Panc1 (cell line): ENCODE measurements at regions not wholly inside any gene's neighbourhood (a gene's known extent, or its start where the extent isn't known, plus 50 kb on each side); places are given as distances from the start of the nearest gene placed in this dataset.

Experiments used
- ATAC-seq: fragments of 200-7000 bp; cut with Tn5 transposase; 2 replicates; pipeline ENCODE4 v1.9.1; 2020; ENCODE audit warnings: mild to moderate bottlenecking, moderate library complexity
- BruUV-seq: library from RNA; stranded (reverse); fragments of 400-500 nt; replicated peaks from 2 replicates; lab custom pipeline; 2021; lab: Mats Ljungman, UMichigan
- CTCF ChIA-PET: fragments of 300-600 bp; sonication (Branson Sonifier 250); formaldehyde crosslinking; loops from one replicate; lab custom pipeline; 2022; ENCODE audit warnings: antibody characterized with exemption; lab: Charles Lee
- POLR2A ChIA-PET: fragments of 300-600 bp; sonication (Branson Sonifier 250); formaldehyde crosslinking; loops from one replicate; lab custom pipeline; 2022; ENCODE audit warnings: antibody characterized with exemption; lab: Charles Lee
- DNase-seq: peaks from one replicate; pipeline ENCODE4 v3.0.0-alpha.2; 2010; ENCODE audit warnings: low read depth, low spot score
- H3K27ac ChIP-seq: 2 replicates; pipeline ENCODE4 v1.5.1; 2011; ENCODE audit warnings: mild to moderate bottlenecking, low read length, inconsistent platforms
- H3K27me3 ChIP-seq: fragments of 200-500 bp; sonication (Bioruptor generic); 2 replicates; pipeline ENCODE4 v1.6.0; 2014; ENCODE audit warnings: low read length, inconsistent platforms; ENCODE audit not compliant: control insufficient read depth, insufficient read depth
- H3K36me3 ChIP-seq: fragments of 200-500 bp; sonication (Bioruptor generic); 2 replicates; pipeline ENCODE4 v1.5.1; 2014; ENCODE audit warnings: inconsistent platforms, mild to moderate bottlenecking, low read length, moderate library complexity; ENCODE audit not compliant: control insufficient read depth, insufficient read depth
- H3K4me1 ChIP-seq: 2 replicates; pipeline ENCODE4 v1.5.1; 2011; ENCODE audit warnings: inconsistent platforms, mild to moderate bottlenecking, low read length, moderate library complexity; ENCODE audit not compliant: control insufficient read depth, insufficient read depth
- H3K4me3 ChIP-seq, 2 experiments: 2 replicates each; pipeline ENCODE4 v1.5.1; 2011 to 2012; ENCODE audit warnings: low read depth in 2 of 2, low read length in 2 of 2, mild to moderate bottlenecking in 2 of 2, inconsistent platforms in 1 of 2, moderate library complexity in 1 of 2
- H3K9me3 ChIP-seq: fragments of 200-500 bp; sonication (Bioruptor generic); 2 replicates; pipeline ENCODE4 v1.5.1; 2014; ENCODE audit warnings: low read depth, mild to moderate bottlenecking, inconsistent platforms, low read length, moderate library complexity; ENCODE audit not compliant: control insufficient read depth, insufficient read depth
- POLR2AphosphoS5 ChIP-seq: IDR thresholded peaks from 2 replicates; pipeline ENCODE4 v1.6.1; 2012; ENCODE audit warnings: mild to moderate bottlenecking, low read depth, low read length, moderate library complexity
- SIN3A ChIP-seq: IDR thresholded peaks from 2 replicates; pipeline ENCODE4 v1.6.1; 2012; ENCODE audit warnings: low read depth, mild to moderate bottlenecking, low read length, moderate library complexity, borderline replicate concordance; ENCODE audit not compliant: insufficient read depth
- TCF7L2 ChIP-seq: IDR thresholded peaks from 2 replicates; pipeline ENCODE4 v1.6.1; 2011; ENCODE audit warnings: mild to moderate bottlenecking, low read depth, low read length, inconsistent platforms
- in situ Hi-C: cut with HindIII; loops from 2 replicates; pipeline ENCODE4 v1.10.0; 2016; ENCODE audit warnings: low sequenced_read_pairs, low pct_unique_long_range_greater_than_20kb
- intact Hi-C: fragments of 100-400 bp; cut with micrococcal nuclease; formaldehyde crosslinking; loops from one replicate; pipeline ENCODE4 v1.10.0; 2022; ENCODE audit not compliant: unreplicated experiment
- TF ChIP-seq, protein P1 (sequence below), 2 experiments: IDR thresholded peaks; 2 replicates each; pipeline ENCODE4 v1.6.1; 2011 to 2012; ENCODE audit warnings: low read depth in 2 of 2, control low read depth in 1 of 2, low read length in 1 of 2, mild to moderate bottlenecking in 1 of 2, moderate library complexity in 1 of 2; ENCODE audit not compliant: insufficient read depth in 1 of 2
- TF ChIP-seq, protein P2 (sequence below): fragments of 450-650 bp; IDR thresholded peaks from 2 replicates; pipeline ENCODE4 v1.5.1; 2017; ENCODE audit warnings: mild to moderate bottlenecking

DNA sequence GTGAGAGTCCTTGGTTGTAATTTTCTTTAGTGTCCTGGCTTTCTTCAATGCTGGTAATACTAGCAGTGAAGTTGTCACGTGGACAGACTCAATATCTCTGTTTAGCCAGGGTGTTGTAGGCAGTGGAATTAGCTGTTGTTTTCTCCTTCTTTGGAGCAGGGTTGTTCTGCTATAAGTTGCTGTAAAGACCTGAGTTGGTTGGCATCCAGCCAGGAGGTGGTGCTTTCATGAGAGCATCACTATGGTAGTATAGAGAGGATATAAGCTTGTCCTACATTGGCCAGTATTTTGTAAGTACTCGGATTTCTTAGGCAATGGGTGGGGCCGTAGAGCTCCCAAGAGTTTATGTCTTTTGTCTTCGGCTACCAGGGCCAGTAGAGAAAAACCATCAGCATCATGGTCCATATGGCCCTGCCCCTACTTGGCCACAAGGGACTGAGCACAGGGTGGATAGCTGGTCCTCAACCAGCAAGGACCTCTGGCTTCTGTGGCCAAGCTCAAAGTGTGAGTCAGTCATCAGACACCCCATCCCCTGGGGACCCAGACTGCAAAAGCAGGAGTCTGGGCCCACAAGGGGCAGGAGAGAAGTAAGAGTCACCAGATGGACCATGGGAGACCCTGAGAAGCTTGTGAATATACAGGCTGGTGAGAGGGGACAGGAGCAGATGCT lies 127.9 kb upstream of the NXT1 start:
- in situ Hi-C loops, result no loop called here
- POLR2A ChIA-PET, result no interaction called here
- intact Hi-C loops, result no loop called here
- H3K27ac ChIP-seq, result no peak overlapping the region
- H3K36me3 ChIP-seq, result no peaks in the 10 kb centered on the region
- H3K4me1 ChIP-seq, result no peaks in the 10 kb centered on the region
- H3K27me3 ChIP-seq, result no peaks in the 10 kb centered on the region
- BruUV-seq, result no TSS peak
- DNase-seq (no peak), ATAC-seq (no peak)
- no peak for TF ChIP-seq SIN3A
- TF ChIP-seq TCF7L2, result no peak
- TF ChIP-seq, protein P1, sequence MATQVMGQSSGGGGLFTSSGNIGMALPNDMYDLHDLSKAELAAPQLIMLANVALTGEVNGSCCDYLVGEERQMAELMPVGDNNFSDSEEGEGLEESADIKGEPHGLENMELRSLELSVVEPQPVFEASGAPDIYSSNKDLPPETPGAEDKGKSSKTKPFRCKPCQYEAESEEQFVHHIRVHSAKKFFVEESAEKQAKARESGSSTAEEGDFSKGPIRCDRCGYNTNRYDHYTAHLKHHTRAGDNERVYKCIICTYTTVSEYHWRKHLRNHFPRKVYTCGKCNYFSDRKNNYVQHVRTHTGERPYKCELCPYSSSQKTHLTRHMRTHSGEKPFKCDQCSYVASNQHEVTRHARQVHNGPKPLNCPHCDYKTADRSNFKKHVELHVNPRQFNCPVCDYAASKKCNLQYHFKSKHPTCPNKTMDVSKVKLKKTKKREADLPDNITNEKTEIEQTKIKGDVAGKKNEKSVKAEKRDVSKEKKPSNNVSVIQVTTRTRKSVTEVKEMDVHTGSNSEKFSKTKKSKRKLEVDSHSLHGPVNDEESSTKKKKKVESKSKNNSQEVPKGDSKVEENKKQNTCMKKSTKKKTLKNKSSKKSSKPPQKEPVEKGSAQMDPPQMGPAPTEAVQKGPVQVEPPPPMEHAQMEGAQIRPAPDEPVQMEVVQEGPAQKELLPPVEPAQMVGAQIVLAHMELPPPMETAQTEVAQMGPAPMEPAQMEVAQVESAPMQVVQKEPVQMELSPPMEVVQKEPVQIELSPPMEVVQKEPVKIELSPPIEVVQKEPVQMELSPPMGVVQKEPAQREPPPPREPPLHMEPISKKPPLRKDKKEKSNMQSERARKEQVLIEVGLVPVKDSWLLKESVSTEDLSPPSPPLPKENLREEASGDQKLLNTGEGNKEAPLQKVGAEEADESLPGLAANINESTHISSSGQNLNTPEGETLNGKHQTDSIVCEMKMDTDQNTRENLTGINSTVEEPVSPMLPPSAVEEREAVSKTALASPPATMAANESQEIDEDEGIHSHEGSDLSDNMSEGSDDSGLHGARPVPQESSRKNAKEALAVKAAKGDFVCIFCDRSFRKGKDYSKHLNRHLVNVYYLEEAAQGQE (IDR thresholded peaks at IDR 0.05; ENCODE audit: insufficient read depth in 1 of 2, low read depth in 2 of 2, low read length in 1 of 2), result no peak
- TF ChIP-seq, protein P2, sequence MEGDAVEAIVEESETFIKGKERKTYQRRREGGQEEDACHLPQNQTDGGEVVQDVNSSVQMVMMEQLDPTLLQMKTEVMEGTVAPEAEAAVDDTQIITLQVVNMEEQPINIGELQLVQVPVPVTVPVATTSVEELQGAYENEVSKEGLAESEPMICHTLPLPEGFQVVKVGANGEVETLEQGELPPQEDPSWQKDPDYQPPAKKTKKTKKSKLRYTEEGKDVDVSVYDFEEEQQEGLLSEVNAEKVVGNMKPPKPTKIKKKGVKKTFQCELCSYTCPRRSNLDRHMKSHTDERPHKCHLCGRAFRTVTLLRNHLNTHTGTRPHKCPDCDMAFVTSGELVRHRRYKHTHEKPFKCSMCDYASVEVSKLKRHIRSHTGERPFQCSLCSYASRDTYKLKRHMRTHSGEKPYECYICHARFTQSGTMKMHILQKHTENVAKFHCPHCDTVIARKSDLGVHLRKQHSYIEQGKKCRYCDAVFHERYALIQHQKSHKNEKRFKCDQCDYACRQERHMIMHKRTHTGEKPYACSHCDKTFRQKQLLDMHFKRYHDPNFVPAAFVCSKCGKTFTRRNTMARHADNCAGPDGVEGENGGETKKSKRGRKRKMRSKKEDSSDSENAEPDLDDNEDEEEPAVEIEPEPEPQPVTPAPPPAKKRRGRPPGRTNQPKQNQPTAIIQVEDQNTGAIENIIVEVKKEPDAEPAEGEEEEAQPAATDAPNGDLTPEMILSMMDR, result no peak
- no peak for TF ChIP-seq POLR2AphosphoS5
- CTCF ChIA-PET, result no interaction called here
- 0 out of 2 replicates have a peak, but pooled peaks cover 3% of the 10 kb centered on the region for H3K9me3 ChIP-seq
- H3K4me3 ChIP-seq, result no peak overlapping the region

DNA sequence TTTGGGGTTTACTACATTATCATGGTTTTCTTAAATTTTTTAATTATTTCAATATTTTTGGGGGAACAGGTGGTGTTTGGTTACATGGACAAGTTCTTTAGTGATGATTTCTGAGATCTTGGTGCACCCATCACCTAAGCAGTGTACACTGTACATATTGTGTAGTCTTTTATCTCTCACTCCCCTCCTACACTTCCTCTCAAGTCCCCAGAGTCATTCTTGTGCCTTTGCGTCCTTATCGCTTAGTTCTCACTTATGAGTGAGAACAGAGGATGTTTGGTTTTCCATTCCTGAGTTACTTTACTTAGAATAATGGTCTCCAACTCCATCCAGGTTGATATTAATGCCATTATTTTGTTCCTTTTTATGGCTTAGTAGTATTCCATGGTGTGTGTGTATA lies 130.9 kb upstream of the CD93 start:
- intact Hi-C loops (no loop called here), in situ Hi-C loops (no loop called here)
- no TSS peak for BruUV-seq
- H3K4me3 ChIP-seq, result no peak overlapping the region
- H3K27me3 ChIP-seq, result peaks cover 2% of the 10 kb centered on the region; the same call in 1 of the 2 replicates
- ATAC-seq (no peak), DNase-seq (no peak)
- POLR2A ChIA-PET, result no interaction called here
- H3K27ac ChIP-seq, result no peak overlapping the region
- TF ChIP-seq, protein P1 (IDR thresholded peaks at IDR 0.05; ENCODE audit: insufficient read depth in 1 of 2, low read depth in 2 of 2, low read length in 1 of 2), result no peak
- TF ChIP-seq POLR2AphosphoS5 (no peak), SIN3A (no peak), TCF7L2 (no peak)
- TF ChIP-seq, protein P2, result no peak
- H3K36me3 ChIP-seq, result no peaks in the 10 kb centered on the region
- CTCF ChIA-PET, result no interaction called here
- H3K9me3 ChIP-seq, result 0 out of 2 replicates have a peak, but pooled peaks cover 3% of the 10 kb centered on the region
- no peaks in the 10 kb centered on the region for H3K4me1 ChIP-seq
